ENCODE measurements at regions not wholly inside any gene's neighbourhood (a gene's known extent, or its start where the extent isn't known, plus 50 kb on each side); places are given as distances from the start of the nearest gene placed in this dataset.
"Not testable (repeated sequence)": the region's sequence is repeated elsewhere in the genome, so short reads cannot be mapped to it uniquely, and the experiment has no call there.

- H4K8ac ChIP-seq (ENCODE audit: low read depth in 2 of 2, low read length in 2 of 2); H2BK20ac ChIP-seq (ENCODE audit: low read depth, low read length); dilution Hi-C loops (cut with HindIII; ENCODE audit: low sequenced_read_pairs, unreplicated experiment); CTCF ChIA-PET; H3K4me3 ChIP-seq (ENCODE audit: insufficient read depth, low read depth, low read length); H3K9me3 ChIP-seq (ENCODE audit: control insufficient read depth, insufficient read depth, low read length); intact Hi-C loops (cut with micrococcal nuclease); H3K27ac ChIP-seq (ENCODE audit: insufficient read depth, low read length); H4K91ac ChIP-seq (ENCODE audit: insufficient read depth, low read depth, low read length); DNase-seq; H2BK15ac ChIP-seq (ENCODE audit: low read depth, low read length); H3K36me3 ChIP-seq (ENCODE audit: control insufficient read depth, insufficient read depth, low read length); H2BK120ac ChIP-seq (ENCODE audit: low read depth, low read length); H3K9me1 ChIP-seq (ENCODE audit: insufficient read depth, low read length); H3K14ac ChIP-seq (replicated peaks; ENCODE audit: low read depth, low read length); H3K4ac ChIP-seq (ENCODE audit: low read depth, low read length); H3K4me1 ChIP-seq (ENCODE audit: control insufficient read depth, insufficient read depth, low read length); H3K56ac ChIP-seq (ENCODE audit: extremely low read depth, insufficient read depth, low read length); ATAC-seq (ENCODE audit: low read depth); H3K79me1 ChIP-seq (ENCODE audit: low read depth in 1 of 2, low read length in 2 of 2); in situ Hi-C loops (cut with MboI; ENCODE audit: low sequenced_read_pairs); H3K4me2 ChIP-seq (ENCODE audit: low read depth, low read length); H3K23ac ChIP-seq (ENCODE audit: low read depth, low read length); H2AFZ ChIP-seq (replicated peaks; ENCODE audit: low read length, poor library complexity); POLR2A ChIA-PET (ENCODE audit: unreplicated experiment); BruUV-seq (replicated peaks); H2AK5ac ChIP-seq (ENCODE audit: low read depth, low read length); H3K18ac ChIP-seq (ENCODE audit: low read depth, low read length); H3K9ac ChIP-seq (ENCODE audit: low read depth, low read length); H4K20me1 ChIP-seq (ENCODE audit: insufficient read depth, low read length); H4K5ac ChIP-seq (ENCODE audit: low read depth, low read length); H2BK5ac ChIP-seq (ENCODE audit: low read depth, low read length, poor library complexity, severe bottlenecking); H2AK9ac ChIP-seq (replicated peaks; ENCODE audit: low read depth, low read length, poor library complexity): not testable (repeated sequence)
- peaks cover 18% of the 10 kb centered on the region for H3K27me3 ChIP-seq (ENCODE audit: control insufficient read depth, insufficient read depth, low read length)
- no CpG with 5 or more reads among the region's 19 CpGs for WGBS, 2 experiments (ENCODE audit: extremely low coverage in 2 of 2, insufficient read length in 1 of 2)
Observed at GRCh38 chr19:41516292-41517171, 59.4 kb upstream of the CEACAM21 start.
